SIG-M5 (cell line): ENCODE measurements at regions not wholly inside any gene's neighbourhood (a gene's known extent, or its start where the extent isn't known, plus 50 kb on each side); places are given as distances from the start of the nearest gene placed in this dataset.

Experiments used
- DNase-seq: peaks from one replicate; lab custom pipeline; 2025; lab: John Stamatoyannopoulos, UW

- no peak for DNase-seq
Measured at GRCh38 chr4:163967710-163968109, 473.2 kb downstream of the TMA16 start.

GRCh38 chr4:163969291-163969690 is 474.8 kb downstream of the TMA16 start:
- DNase-seq = no peak

- DNase-seq = no peak
Measured at GRCh38 chr4:163976588-163976987, 482.1 kb downstream of the TMA16 start.

- no peak for DNase-seq
Measured at GRCh38 chr4:163988391-163988790, 493.9 kb downstream of the TMA16 start.

- DNase-seq = no peak
Measured at GRCh38 chr4:163988865-163989264, 494.4 kb downstream of the TMA16 start.

GRCh38 chr4:163991298-163991865 is 496.9 kb downstream of the TMA16 start:
- DNase-seq = no peak

GRCh38 chr4:164009435-164009834 is 514.9 kb downstream of the TMA16 start:
- no peak for DNase-seq

GRCh38 chr4:164011791-164012190 is 517.3 kb downstream of the TMA16 start:
- DNase-seq = no peak

- no peak for DNase-seq
Measured at GRCh38 chr4:164012396-164013027, 518.0 kb downstream of the TMA16 start.

GRCh38 chr4:164021947-164022346 is 527.5 kb downstream of the TMA16 start:
- DNase-seq = no peak

- DNase-seq = no peak
Measured at GRCh38 chr4:164023214-164023613, 528.7 kb downstream of the TMA16 start.

- DNase-seq = no peak
Measured at GRCh38 chr4:164027805-164028204, 533.3 kb downstream of the TMA16 start.

- DNase-seq = no peak
Measured at GRCh38 chr4:164039482-164039881, 545.0 kb downstream of the TMA16 start.

GRCh38 chr4:164056426-164057142 is 562.1 kb downstream of the TMA16 start:
- no peak for DNase-seq

GRCh38 chr4:164058776-164059445 is 564.4 kb downstream of the TMA16 start:
- no peak for DNase-seq

GRCh38 chr4:164060456-164060855 is 566.0 kb downstream of the TMA16 start:
- DNase-seq = no peak

- DNase-seq = no peak
Measured at GRCh38 chr4:164068392-164068791, 573.9 kb downstream of the TMA16 start.

- DNase-seq = no peak
Measured at GRCh38 chr4:164070625-164071024, 576.1 kb downstream of the TMA16 start.

GRCh38 chr4:164081371-164081770 is 586.9 kb downstream of the TMA16 start:
- no peak for DNase-seq

GRCh38 chr4:164081801-164082200 is 587.3 kb downstream of the TMA16 start:
- DNase-seq = no peak

GRCh38 chr4:164087733-164088132 is 593.2 kb downstream of the TMA16 start:
- DNase-seq = no peak

GRCh38 chr4:164095313-164096110 is 601.0 kb downstream of the TMA16 start:
- no peak for DNase-seq
